HG02943 (cell line): ENCODE measurements at regions not wholly inside any gene's neighbourhood (a gene's known extent, or its start where the extent isn't known, plus 50 kb on each side); places are given as distances from the start of the nearest gene placed in this dataset.

Experiments
- ATAC-seq: cut with Tn5 transposase; IDR thresholded peaks from one replicate; pipeline ENCODE4 v1.9.1; 2021; ENCODE audit warnings: mild to moderate bottlenecking, low read depth, moderate library complexity; ENCODE audit not compliant: unreplicated experiment

DNA sequence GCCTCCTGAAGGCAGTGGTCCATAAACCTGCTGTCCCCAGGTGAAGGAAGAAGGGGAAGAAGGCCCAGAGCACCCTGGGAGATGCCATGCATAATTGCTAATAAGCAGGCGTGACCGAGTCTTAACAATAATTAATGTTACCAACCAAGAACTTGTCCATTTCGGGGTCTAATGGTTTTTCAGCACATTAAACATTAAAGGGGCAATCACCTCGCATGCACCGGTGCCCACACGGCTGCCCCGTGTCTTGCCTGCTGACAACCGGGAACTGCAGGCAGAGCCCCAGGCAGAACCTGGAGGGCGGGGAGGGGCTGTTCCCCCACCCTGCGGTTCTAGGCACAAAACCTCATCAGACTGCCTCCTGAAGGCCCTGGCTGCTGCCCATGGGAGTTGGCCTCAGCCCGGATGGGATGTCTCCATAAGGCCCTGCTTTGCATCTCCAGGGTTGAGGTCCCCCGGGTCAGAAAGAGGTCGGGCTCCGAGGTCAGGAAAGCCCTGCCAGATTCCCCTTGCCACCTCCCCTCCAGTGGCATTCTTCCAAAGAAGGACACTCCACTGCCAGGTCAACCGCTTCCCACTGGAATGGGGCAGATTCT is 169.0 kb downstream of the BUD13 start:
- ATAC-seq = no peak

DNA sequence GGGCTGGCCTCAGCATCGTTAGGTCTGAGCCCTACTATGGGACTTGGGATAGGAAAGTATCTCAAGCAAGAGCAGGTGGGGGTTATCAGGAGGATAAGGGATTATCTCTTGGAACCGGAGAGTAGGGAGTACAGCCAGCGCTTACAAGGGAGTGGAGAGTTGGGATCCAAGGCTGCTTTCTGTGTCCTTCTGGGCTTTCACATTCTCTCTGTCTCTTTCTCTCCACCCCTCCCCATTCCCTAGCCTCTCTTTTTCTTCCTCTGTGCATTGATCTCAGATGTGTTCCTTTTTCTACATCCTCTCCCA is 170.2 kb downstream of the BUD13 start:
- ATAC-seq = no peak

DNA sequence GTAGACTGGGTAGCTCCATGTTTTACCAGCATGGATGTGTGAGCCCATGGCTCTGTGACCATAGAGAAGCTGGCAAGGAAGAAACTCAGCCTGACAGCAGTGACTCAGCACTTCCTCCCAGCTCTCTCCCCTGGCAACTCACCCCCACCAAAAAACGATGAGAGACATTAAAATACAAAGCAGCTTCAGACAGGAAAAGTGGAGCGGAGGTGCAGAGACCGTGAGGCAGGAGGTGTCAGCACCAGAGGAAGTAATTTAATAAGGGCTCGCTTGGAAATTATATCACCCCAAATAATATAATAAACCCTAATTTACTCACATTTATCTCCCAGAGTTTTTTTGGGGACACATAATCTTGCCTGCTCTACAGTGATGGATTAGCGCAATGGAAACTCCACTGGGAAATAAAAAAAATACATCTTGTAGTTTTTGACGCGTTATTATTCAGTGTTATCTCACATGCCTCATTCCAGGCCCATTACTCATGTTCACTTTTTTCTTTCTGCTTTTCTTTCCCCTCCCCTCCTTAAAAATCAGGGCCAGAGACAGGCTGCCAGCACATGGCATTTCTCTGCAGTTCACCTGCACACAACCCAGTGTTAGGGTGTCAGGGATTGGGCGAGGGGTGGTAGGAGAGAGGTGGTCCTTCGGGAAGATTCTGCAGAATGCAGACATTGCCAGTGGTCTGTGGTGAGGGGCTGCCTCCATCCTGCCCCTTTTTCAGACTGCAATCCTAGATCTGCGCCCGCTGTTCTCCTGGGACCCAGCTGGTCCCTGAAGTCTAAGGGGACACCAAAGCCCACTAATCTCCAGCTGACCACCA is 170.8 kb downstream of the BUD13 start:
- no peak for ATAC-seq

DNA sequence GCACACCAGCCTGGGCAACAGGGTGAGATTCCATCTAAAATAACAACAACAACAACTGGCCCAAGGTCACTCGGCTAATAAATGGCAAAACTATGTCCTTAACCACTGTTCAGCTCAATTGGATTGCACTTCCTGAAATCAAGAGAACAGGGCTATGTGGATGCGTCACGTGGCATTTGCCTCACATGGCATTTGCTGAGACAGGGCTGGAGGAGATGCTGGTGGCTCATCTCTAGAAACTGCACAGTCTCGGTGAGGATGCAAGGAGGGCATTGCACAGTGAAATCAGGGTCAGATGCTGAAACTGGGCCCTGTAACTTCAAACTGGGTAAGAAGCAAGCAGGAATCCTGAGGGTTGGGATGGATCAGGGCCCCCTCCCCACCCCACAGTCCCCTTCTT is 171.9 kb downstream of the BUD13 start:
- no peak for ATAC-seq

DNA sequence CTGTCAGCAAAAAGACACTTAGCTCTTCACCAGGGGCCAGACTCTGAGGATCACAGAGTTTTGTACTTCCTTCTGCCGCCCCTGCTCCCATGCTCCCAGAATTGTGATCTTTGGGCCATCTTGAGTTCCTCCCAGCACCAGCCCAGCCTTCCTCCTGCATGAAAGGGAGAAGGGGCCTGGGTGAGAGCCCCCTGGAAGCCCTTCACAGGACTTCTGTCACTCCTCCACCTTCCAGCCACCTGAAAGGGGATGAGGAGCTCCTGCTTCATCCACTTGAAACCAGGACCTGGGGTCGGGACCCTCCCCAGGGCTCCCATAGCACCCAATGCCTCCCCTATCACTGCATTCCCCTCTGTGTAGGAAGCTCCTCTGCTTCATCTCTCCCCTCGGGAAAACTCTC is 174.2 kb downstream of the BUD13 start:
- ATAC-seq = no peak

DNA sequence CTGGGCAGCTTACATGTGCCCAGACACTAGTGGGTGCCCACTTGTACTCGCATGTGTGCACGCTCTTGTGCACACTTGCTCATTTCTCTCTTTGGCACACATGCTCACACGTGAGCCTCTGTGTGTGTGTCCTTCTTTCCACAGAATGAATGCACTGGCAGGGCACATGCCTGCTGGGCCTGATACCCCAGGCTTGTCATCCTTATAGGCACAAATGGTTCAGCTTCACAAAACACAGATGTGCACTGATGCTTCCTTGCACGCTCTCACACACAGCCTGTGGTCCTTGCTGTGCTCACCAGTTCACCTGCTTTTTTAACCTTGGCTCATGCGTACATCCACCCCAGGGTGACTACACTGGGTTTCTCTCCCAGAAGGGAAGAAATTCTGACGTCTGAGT is 174.8 kb downstream of the BUD13 start:
- no peak for ATAC-seq

DNA sequence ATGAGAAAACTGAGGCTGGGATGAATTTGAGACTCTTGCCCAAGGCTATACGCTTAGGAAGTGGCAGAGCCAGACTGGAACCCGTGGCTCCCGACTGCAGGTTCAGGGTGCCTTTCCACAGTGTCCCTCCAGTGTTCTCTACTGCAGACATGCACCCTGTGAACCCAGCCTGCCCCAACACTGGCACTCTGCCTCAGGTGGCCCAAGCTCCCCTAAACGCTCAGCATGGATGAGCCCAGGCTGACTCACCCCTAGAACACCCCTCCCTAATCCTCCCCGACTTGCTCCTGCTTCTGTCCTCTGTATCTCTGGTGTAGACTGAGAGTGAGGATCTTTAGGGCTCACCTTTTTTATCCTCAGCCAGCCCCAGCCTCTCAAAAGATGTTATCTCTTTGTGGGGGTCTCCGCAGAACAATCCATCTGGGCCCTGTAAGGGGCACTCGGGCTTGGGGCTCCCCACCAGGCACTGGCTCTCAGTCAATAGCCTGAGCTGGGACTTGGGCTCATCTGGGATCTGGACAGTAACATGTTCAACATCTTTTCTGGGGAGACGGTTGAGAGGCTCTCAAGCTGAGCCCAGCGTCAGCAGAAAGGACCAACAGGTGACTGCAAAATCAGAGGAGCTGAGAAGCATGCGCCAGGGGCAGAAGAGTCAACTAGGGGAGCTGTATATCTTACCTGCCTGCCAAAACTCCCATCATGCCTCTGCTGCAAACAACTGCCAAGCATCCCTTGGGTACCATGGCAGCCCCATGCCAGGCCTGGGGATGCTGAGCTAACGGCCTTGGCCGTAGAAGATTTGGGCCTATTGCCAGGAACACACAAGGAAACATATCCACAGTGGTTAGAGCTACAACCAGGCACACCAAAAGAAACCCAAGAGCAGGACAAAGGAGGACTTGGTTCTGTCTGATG is 176.2 kb downstream of the BUD13 start:
- no peak for ATAC-seq

DNA sequence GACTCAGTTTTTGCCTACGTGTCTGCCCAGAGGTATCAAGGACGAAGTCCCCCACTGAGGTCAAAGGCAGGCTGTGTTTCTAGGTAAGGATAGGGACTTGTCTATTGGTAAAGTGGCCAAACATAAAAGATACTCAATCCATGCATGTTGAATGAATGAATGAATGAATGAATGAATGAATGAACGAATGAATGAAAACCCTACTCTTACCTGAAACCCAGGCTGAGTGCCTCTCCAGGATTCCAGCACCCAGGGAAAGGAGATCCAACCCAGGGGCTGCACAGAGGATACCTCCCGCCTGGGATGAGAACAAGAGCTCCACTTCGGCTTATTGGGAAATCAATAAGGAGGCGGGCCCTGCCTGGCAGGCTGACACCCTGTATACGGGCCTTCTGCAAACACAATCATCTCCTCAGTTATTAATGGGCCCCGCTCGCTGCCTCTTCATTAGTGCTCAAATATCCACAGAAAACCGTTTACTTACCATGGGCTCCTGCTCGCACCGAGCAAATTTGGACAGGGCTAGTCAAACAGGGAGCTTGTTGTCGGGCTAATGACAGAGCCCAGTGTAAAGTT is 177.4 kb downstream of the BUD13 start:
- ATAC-seq = no peak

DNA sequence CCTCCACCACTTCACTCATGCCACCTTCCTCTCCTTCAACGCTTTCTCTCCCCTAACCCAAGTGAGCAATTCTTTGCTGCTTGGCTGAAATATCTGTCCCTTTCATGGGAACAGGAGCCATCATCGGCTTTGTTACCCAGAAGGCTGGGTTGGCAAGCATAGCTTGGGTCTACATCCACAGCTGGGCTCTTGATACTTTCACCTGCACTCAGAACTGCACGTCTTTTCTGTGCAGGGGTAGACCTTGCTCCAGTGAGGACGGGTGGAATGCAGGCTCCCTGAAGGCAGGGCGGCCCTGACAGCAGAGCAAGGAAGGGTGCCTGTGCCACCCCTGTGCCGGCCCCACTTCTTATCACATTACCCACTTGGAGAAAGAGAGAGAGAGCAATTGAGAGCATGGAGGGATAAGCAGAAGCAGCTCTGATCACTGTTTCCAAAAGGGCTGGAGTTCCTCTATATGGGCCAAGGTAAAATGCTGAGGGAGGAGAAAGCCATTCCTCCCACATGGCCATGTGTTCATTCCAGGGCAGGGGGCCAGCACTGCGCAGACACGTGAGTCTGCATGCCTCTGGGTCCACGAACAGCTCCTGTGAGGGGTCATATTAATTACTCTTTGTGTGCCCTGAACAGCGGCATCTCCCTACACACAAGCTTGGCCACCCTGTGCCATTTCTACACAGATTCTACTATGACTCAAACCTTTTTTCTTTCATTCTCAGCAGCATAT is 181.8 kb downstream of the BUD13 start:
- ATAC-seq = no peak

DNA sequence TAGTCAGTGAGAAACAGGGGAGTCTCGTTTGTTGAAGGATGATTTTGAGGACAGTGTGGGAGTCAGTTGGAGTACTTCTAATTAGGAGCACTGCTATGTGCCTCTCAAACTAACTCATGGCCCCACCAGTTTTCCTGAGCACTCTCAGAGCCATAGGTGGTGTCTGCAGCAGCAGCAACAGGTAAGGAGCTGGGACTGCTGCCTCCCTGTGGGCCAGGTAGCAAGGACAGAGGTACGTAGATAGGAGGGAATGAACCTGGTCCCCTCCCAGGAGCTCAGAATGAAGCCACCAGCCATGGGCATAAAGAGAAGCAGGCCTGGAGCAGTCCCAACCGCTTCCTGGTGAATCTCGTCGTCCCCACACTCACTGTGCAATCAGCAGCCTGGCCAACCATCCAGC is 183.4 kb downstream of the BUD13 start:
- ATAC-seq = no peak

DNA sequence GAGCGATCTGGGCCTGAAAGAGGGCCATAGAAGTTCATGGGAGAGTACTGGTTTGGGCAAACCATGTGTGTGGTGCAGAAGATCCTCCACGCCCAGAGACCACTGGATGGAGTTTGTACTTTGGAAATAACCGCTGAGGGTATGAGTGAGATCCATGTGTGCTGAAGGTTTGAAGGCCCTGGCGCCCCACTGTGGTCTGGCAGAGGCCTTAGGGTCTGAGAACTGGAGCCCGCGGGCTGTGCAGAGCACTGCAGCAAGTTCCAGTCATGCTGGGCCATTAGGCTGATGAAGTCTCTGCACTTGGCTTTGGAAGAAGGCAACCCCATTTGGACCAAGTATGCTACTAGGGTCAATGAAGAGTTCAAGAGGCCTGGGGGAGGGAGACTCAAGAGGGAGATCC is 186.4 kb downstream of the BUD13 start:
- no peak for ATAC-seq

DNA sequence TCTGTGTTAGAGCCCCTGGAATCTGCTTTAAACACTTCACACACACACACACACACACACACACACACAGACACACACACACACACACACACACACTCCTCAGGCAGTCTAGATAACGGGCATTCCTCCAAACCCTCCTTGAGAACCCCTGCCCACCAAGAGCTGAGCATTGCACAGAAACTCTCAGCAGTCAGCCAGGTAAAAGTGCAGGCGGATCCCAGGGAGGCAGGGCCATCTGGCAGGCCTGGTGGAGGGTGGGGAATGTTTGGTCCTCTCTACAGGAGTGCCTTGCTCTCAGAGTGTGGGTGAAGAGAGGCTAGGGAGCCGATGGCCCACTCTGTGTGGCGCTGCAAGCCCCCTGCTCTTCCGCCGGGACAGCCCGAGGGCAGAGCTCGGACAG is 190.2 kb downstream of the BUD13 start:
- ATAC-seq = no peak

DNA sequence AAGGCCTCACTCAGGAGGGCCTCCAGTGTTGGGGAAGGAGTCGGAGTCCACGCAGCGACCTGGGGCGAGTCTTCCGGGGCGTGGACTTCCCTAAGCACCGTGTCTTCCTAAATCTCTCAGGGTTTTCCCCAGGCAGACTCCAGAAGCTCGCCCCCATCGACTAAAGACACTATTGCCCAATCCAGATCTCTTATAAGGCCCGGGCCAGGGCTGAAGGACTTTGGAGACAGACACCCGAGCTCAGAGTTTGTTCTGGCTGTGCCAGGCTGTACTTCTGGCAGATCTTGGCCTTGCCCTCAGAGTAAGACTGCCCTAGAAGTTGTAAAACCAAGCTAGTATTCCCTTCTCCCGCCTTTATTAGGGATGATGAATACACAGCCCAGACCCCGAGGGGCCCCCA is 191.4 kb downstream of the BUD13 start:
- no peak for ATAC-seq

DNA sequence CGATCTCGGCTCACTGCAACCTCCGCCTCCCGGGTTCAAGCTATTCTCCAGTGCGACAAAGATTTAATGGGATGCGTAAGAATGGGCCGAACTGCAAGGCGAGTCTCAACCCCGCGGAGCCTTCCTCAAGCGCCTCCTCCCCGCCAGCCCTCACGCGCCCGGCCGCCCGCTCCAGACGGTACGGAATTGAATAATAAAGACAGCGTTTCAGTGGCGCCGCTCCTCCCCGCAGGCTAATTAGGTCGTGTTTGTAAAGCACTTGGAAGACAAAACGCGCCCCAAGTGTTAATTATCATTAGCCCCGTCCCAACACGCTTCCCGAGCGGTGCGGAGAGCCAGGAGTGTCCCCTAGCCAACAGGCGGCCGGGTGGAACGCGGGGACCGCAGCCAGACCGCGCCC is 192.0 kb downstream of the BUD13 start:
- ATAC-seq = no peak

DNA sequence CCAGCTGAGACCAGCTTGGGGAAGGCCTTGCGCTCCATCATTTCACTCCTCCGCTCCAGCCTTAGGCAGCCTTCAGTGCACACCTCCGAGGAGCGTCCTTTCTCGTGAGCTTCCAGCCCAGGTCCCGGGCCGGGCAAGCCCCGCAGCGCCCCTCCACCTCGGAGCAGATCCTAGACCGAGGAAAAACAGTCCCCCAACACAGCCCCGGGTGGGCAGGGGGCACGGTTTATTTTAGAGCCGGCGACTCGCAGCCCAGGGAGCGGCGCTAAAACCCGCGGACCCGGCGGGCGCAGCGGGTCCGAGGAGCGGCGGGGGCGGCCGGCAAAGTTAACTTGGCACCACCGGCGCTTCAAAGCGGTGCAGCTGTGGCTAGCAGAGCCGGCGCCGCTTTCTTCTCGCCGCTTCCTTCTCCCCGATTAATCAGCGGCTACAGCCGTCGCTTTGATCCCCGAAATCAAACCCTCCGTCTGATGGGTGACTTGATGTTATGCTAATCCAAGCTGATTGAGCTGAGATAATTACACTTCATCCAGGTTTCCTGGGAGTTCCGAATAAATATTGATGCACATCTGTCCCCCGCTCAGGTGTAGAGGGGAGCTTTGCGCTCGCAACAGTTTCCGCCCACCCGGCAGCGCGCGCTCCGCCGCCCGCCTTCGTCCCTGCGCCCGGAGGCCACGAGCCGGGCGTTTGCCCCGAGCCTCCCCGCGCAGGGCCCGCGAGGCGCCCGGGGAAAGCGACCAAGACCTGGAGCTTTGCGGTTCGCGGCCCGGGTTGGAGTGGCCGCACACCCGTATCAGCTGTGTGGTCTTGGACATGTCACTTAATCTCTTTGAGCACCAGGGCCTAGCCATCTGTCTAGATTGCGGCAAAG is 192.7 kb downstream of the BUD13 start:
- no peak for ATAC-seq

DNA sequence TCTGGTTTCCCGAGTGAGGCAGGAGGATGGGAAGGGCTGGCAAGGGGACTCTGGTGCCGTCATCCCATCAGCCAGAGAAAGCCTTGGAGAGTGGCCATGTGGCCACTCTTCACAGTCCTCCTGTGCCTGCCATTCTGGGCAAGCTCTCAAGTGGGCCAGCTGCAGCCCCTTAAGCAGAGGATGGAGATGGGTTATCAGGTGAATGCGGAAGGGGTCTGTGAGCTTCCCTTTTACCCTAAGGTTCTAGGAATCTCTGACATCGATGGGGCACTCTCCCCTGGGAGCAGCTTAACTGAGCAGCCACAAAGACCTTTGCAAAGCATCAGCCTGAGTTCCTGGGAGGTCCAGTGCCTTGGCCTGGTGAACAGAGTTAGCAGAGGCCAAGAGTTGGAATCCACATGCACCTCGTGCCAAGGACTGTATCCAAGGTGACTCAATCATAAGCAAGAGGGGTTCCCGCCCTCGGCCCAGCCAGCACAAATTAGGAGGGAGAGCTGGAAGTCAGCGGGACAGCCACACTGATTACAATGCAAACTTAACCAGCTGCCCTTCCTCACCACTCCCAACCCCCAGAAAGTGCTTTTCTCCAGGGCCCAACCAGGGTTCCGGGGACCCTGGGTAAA is 193.6 kb downstream of the BUD13 start:
- no peak for ATAC-seq

DNA sequence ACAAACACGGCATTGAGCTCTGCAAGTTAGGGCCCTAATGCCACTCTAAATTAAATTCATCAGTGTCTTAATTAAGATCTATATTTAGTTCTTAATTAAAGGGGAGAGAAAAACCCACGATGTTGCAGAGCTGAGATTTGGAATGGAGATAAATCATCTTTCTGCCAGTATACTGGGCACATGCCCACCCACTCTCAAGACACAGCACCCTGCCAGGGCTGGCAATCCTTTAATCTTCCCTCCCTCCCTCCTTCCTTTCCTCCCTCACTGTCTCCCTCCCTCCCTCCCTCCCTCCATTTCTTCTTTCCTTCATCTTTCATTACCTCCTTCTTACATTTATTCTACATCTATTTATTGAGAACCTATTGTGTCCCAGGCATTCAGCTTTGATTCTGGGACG is 194.8 kb downstream of the BUD13 start:
- ATAC-seq = no peak

DNA sequence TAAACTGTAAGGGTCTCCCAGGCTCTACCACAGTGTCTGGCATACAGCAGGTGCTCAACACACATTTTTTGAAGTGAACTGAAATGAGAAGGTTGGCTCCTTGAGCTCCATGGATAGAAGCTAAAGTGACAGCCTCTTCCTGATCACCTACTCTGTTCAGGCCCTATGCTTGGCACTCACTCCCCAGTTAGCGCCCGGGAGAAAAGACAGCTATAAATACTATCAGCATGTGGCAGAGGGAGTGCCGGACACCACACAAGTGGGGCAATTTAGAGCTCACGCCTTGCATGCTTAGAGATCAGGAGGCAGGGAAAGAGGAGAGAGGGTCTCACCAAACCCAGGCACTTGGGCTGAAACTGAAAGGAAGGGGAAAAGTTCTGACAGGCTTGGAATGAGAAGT is 195.5 kb downstream of the BUD13 start:
- ATAC-seq = no peak

DNA sequence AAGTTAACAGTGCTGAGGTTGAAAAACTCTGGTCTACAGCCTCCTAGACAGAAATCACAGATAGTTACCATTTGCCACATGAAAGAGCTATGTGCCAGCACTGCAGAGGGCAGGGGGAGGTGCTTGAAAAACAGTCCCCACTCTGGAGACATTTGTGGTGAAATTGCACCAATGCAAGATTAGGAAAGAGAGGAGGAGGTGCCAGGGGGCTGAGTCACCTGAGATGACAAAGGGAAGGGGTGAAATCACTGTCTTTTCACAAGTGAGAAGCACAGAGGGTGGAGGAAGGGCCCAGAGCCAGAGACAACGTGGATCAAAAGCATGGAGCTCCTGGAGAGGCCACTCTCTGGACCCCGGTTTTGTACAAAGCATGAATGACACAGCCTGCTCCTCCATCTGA is 196.3 kb downstream of the BUD13 start:
- no peak for ATAC-seq
